ENCODE measurements at regions not wholly inside any gene's neighbourhood (a gene's known extent, or its start where the extent isn't known, plus 50 kb on each side); places are given as distances from the start of the nearest gene placed in this dataset.

GRCh38 chr3:31390466-31390865, 142.3 kb upstream of the STT3B start (continued):
- no peak for TF ChIP-seq BCL6 (CRISPR knock-in tag; IDR thresholded peaks at IDR 0.05)
- TF ChIP-seq RBFOX2 (IDR thresholded peaks at IDR 0.05; ENCODE audit: low read depth, low read length), result no peak
- no peak for TF ChIP-seq BRD4 (CRISPR knock-in tag; IDR thresholded peaks at IDR 0.05)
- TF ChIP-seq RFX3 (CRISPR knock-in tag; IDR thresholded peaks at IDR 0.05), result no peak
- TF ChIP-seq ZNF782 (CRISPR knock-in tag; IDR thresholded peaks at IDR 0.05; ENCODE audit: borderline replicate concordance), result no peak
- TF ChIP-seq, protein P1, sequence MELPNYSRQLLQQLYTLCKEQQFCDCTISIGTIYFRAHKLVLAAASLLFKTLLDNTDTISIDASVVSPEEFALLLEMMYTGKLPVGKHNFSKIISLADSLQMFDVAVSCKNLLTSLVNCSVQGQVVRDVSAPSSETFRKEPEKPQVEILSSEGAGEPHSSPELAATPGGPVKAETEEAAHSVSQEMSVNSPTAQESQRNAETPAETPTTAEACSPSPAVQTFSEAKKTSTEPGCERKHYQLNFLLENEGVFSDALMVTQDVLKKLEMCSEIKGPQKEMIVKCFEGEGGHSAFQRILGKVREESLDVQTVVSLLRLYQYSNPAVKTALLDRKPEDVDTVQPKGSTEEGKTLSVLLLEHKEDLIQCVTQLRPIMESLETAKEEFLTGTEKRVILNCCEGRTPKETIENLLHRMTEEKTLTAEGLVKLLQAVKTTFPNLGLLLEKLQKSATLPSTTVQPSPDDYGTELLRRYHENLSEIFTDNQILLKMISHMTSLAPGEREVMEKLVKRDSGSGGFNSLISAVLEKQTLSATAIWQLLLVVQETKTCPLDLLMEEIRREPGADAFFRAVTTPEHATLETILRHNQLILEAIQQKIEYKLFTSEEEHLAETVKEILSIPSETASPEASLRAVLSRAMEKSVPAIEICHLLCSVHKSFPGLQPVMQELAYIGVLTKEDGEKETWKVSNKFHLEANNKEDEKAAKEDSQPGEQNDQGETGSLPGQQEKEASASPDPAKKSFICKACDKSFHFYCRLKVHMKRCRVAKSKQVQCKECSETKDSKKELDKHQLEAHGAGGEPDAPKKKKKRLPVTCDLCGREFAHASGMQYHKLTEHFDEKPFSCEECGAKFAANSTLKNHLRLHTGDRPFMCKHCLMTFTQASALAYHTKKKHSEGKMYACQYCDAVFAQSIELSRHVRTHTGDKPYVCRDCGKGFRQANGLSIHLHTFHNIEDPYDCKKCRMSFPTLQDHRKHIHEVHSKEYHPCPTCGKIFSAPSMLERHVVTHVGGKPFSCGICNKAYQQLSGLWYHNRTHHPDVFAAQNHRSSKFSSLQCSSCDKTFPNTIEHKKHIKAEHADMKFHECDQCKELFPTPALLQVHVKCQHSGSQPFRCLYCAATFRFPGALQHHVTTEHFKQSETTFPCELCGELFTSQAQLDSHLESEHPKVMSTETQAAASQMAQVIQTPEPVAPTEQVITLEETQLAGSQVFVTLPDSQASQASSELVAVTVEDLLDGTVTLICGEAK (IDR thresholded peaks at IDR 0.05), result no peak
- TF ChIP-seq, protein P1 (CRISPR knock-in tag; IDR thresholded peaks at IDR 0.05), result no peak
- no peak for TF ChIP-seq HES4 (CRISPR knock-in tag; IDR thresholded peaks at IDR 0.05; ENCODE audit: borderline replicate concordance)
- TF ChIP-seq, protein P2, sequence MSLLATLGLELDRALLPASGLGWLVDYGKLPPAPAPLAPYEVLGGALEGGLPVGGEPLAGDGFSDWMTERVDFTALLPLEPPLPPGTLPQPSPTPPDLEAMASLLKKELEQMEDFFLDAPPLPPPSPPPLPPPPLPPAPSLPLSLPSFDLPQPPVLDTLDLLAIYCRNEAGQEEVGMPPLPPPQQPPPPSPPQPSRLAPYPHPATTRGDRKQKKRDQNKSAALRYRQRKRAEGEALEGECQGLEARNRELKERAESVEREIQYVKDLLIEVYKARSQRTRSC (CRISPR knock-in tag; IDR thresholded peaks at IDR 0.05; ENCODE audit: low read depth), result no peak

Measured in HepG2 (cell line).